C4-2B (cell line): ENCODE measurements at regions not wholly inside any gene's neighbourhood (a gene's known extent, or its start where the extent isn't known, plus 50 kb on each side); places are given as distances from the start of the nearest gene placed in this dataset.

Source experiments
- ZFX ChIP-seq: fragments of 450-650 bp; IDR thresholded peaks from 2 replicates; pipeline ENCODE4 v1.6.1; 2017
- TF ChIP-seq, protein P1 (sequence below): fragments of 450-650 bp; conservative IDR thresholded peaks from 2 replicates; pipeline ENCODE4 v1.5.1; 2017; ENCODE audit warnings: mild to moderate bottlenecking

- TF ChIP-seq, protein P1, sequence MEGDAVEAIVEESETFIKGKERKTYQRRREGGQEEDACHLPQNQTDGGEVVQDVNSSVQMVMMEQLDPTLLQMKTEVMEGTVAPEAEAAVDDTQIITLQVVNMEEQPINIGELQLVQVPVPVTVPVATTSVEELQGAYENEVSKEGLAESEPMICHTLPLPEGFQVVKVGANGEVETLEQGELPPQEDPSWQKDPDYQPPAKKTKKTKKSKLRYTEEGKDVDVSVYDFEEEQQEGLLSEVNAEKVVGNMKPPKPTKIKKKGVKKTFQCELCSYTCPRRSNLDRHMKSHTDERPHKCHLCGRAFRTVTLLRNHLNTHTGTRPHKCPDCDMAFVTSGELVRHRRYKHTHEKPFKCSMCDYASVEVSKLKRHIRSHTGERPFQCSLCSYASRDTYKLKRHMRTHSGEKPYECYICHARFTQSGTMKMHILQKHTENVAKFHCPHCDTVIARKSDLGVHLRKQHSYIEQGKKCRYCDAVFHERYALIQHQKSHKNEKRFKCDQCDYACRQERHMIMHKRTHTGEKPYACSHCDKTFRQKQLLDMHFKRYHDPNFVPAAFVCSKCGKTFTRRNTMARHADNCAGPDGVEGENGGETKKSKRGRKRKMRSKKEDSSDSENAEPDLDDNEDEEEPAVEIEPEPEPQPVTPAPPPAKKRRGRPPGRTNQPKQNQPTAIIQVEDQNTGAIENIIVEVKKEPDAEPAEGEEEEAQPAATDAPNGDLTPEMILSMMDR, result no peak
- no peak for TF ChIP-seq ZFX
Observed at GRCh38 chr2:134170294-134170693, 83.6 kb upstream of the MGAT5 start.
